GM23338 (cell line): ENCODE measurements at regions not wholly inside any gene's neighbourhood (a gene's known extent, or its start where the extent isn't known, plus 50 kb on each side); places are given as distances from the start of the nearest gene placed in this dataset.

Experiments
- CREB1 ChIP-seq: fragments of 250-450 bp; sonication (Bioruptor Pico); IDR thresholded peaks from 2 replicates; pipeline ENCODE4 v1.5.0; 2020; ENCODE audit warnings: low read depth, mild to moderate bottlenecking, moderate library complexity
- EZH2 ChIP-seq: fragments of 200-600 bp; sonication (generic); IDR thresholded peaks from one replicate; pipeline ENCODE4 v1.8.0; 2017; ENCODE audit warnings: antibody characterized with exemption, mild to moderate bottlenecking, low read depth; ENCODE audit not compliant: unreplicated experiment
- EZH2phosphoT487 ChIP-seq: fragments of 200-600 bp; sonication (generic); IDR thresholded peaks from one replicate; pipeline ENCODE4 v1.8.1; 2018; ENCODE audit warnings: antibody characterized with exemption; ENCODE audit not compliant: unreplicated experiment
- JUNB ChIP-seq: IDR thresholded peaks from one replicate; pipeline ENCODE4 v1.6.1; 2016; ENCODE audit warnings: antibody characterized with exemption; ENCODE audit not compliant: unreplicated experiment
- NANOG ChIP-seq: IDR thresholded peaks from 2 replicates; pipeline ENCODE4 v1.6.1; 2016; ENCODE audit warnings: antibody characterized with exemption, borderline replicate concordance
- POLR2AphosphoS5 ChIP-seq: IDR thresholded peaks from 2 replicates; pipeline ENCODE4 v1.6.1; 2016; ENCODE audit warnings: antibody characterized with exemption, low read depth
- STAT1 ChIP-seq: IDR thresholded peaks from one replicate; pipeline ENCODE4 v1.6.1; 2016; ENCODE audit warnings: antibody characterized with exemption; ENCODE audit not compliant: unreplicated experiment
- ZNF114 ChIP-seq: fragments of 250-450 bp; sonication (Bioruptor Pico); IDR thresholded peaks from 2 replicates; pipeline ENCODE4 v1.5.0; 2020; ENCODE audit warnings: mild to moderate bottlenecking, moderate library complexity
- ZNF331 ChIP-seq: fragments of 250-450 bp; sonication (Bioruptor Pico); IDR thresholded peaks from 2 replicates; pipeline ENCODE4 v1.5.0; 2020; ENCODE audit warnings: low read depth, mild to moderate bottlenecking, moderate library complexity
- TF ChIP-seq, protein P1 (sequence below): fragments of 250-450 bp; sonication (Bioruptor Pico); IDR thresholded peaks from 2 replicates; pipeline ENCODE4 v1.5.0; 2020; ENCODE audit warnings: mild to moderate bottlenecking, moderate library complexity
- TF ChIP-seq, protein P2 (sequence below): IDR thresholded peaks from 2 replicates; pipeline ENCODE4 v1.6.1; 2016; ENCODE audit warnings: antibody characterized with exemption

DNA sequence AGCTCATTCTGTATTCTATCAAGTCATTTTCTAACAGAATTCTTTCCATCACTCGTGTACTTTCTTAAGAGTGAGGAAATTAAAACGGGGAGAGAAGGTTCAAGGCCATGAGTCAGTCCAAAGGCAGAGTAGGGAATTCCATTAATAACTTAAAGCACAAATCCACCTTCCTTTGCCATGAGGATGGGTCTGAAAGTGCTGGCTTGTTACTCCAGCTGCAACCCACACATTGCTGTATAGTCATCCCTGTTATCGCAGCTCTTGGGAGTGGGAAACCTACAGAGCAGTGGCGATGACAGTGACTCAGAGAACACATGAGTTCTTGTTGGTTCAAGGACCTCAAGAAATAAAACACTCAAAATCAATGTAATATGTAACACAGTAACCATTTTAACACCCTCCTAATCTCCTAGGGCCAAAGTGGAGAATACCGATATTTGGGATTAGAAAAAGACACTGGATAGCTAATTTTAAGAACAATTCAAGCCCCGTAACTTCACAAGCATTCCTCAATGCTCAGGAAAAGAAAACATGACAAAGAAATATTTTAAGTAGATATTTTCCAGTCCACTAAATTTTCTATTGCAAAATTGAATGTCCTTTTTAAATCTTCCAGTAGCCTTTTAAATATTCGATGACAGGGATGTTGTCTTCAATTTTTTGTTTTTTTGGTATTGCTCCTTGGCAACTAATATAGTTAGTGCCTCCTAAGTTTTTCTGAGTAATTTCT, 179.9 kb upstream of the THBS1 start (continued):
- TF ChIP-seq, protein P1, sequence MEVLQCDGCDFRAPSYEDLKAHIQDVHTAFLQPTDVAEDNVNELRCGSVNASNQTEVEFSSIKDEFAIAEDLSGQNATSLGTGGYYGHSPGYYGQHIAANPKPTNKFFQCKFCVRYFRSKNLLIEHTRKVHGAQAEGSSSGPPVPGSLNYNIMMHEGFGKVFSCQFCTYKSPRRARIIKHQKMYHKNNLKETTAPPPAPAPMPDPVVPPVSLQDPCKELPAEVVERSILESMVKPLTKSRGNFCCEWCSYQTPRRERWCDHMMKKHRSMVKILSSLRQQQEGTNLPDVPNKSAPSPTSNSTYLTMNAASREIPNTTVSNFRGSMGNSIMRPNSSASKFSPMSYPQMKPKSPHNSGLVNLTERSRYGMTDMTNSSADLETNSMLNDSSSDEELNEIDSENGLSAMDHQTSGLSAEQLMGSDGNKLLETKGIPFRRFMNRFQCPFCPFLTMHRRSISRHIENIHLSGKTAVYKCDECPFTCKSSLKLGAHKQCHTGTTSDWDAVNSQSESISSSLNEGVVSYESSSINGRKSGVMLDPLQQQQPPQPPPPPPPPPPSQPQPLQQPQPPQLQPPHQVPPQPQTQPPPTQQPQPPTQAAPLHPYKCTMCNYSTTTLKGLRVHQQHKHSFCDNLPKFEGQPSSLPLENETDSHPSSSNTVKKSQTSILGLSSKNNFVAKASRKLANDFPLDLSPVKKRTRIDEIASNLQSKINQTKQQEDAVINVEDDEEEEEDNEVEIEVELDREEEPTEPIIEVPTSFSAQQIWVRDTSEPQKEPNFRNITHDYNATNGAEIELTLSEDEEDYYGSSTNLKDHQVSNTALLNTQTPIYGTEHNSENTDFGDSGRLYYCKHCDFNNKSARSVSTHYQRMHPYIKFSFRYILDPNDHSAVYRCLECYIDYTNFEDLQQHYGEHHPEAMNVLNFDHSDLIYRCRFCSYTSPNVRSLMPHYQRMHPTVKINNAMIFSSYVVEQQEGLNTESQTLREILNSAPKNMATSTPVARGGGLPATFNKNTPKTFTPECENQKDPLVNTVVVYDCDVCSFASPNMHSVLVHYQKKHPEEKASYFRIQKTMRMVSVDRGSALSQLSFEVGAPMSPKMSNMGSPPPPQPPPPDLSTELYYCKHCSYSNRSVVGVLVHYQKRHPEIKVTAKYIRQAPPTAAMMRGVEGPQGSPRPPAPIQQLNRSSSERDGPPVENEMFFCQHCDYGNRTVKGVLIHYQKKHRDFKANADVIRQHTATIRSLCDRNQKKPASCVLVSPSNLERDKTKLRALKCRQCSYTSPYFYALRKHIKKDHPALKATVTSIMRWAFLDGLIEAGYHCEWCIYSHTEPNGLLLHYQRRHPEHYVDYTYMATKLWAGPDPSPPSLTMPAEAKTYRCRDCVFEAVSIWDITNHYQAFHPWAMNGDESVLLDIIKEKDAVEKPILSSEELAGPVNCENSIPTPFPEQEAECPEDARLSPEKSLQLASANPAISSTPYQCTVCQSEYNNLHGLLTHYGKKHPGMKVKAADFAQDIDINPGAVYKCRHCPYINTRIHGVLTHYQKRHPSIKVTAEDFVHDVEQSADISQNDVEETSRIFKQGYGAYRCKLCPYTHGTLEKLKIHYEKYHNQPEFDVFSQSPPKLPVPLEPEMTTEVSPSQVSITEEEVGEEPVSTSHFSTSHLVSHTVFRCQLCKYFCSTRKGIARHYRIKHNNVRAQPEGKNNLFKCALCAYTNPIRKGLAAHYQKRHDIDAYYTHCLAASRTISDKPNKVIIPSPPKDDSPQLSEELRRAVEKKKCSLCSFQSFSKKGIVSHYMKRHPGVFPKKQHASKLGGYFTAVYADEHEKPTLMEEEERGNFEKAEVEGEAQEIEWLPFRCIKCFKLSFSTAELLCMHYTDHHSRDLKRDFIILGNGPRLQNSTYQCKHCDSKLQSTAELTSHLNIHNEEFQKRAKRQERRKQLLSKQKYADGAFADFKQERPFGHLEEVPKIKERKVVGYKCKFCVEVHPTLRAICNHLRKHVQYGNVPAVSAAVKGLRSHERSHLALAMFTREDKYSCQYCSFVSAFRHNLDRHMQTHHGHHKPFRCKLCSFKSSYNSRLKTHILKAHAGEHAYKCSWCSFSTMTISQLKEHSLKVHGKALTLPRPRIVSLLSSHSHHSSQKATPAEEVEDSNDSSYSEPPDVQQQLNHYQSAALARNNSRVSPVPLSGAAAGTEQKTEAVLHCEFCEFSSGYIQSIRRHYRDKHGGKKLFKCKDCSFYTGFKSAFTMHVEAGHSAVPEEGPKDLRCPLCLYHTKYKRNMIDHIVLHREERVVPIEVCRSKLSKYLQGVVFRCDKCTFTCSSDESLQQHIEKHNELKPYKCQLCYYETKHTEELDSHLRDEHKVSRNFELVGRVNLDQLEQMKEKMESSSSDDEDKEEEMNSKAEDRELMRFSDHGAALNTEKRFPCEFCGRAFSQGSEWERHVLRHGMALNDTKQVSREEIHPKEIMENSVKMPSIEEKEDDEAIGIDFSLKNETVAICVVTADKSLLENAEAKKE (CRISPR knock-in tag) = no peak
- TF ChIP-seq POLR2AphosphoS5 (no peak), EZH2 (no peak), STAT1 (no peak), EZH2phosphoT487 (no peak), NANOG (no peak), ZNF331 (no peak), CREB1 (no peak), JUNB (no peak), ZNF114 (CRISPR knock-in tag) (no peak)
- TF ChIP-seq, protein P2, sequence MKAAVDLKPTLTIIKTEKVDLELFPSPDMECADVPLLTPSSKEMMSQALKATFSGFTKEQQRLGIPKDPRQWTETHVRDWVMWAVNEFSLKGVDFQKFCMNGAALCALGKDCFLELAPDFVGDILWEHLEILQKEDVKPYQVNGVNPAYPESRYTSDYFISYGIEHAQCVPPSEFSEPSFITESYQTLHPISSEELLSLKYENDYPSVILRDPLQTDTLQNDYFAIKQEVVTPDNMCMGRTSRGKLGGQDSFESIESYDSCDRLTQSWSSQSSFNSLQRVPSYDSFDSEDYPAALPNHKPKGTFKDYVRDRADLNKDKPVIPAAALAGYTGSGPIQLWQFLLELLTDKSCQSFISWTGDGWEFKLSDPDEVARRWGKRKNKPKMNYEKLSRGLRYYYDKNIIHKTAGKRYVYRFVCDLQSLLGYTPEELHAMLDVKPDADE = no peak
